OCI-LY7 (cell line): ENCODE measurements at regions not wholly inside any gene's neighbourhood (a gene's known extent, or its start where the extent isn't known, plus 50 kb on each side); places are given as distances from the start of the nearest gene placed in this dataset.

Experiments used
- BruUV-seq: library from RNA; stranded (reverse); fragments of 400-500 nt; replicated peaks from 2 replicates; lab custom pipeline; 2021; lab: Mats Ljungman, UMichigan
- CTCF ChIA-PET: fragments of 300-600 bp; sonication (Branson Sonifier 250); formaldehyde crosslinking; loops from one replicate; lab custom pipeline; 2022; ENCODE audit warnings: antibody characterized with exemption; ENCODE audit not compliant: unreplicated experiment; lab: Charles Lee
- POLR2A ChIA-PET: fragments of 300-600 bp; sonication (Branson Sonifier 250); formaldehyde crosslinking; loops from one replicate; lab custom pipeline; 2022; ENCODE audit warnings: antibody characterized with exemption; lab: Charles Lee
- DNase-seq: peaks from one replicate; pipeline ENCODE4 v3.0.0-alpha.2; 2015; ENCODE audit warnings: low spot score
- H2AFZ ChIP-seq: fragments of 200-600 bp; sonication (generic), shearing (Covaris generic); 2 replicates; pipeline ENCODE4 v1.6.1; 2014; ENCODE audit warnings: mild to moderate bottlenecking, antibody characterized with exemption, low read length, moderate library complexity
- H3K27ac ChIP-seq: fragments of 200-600 bp; sonication (generic); 2 replicates; pipeline ENCODE4 v1.5.1; 2014; ENCODE audit warnings: mixed run types, low read depth, mild to moderate bottlenecking, moderate library complexity, low read length, inconsistent platforms; ENCODE audit not compliant: poor library complexity, severe bottlenecking
- H3K36me3 ChIP-seq: fragments of 200-600 bp; sonication (generic); 2 replicates; pipeline ENCODE4 v1.6.1; 2014; ENCODE audit warnings: mild to moderate bottlenecking, antibody characterized with exemption, low read length, moderate library complexity, mixed read lengths; ENCODE audit not compliant: insufficient read depth
- H3K4me1 ChIP-seq: fragments of 200-600 bp; sonication (generic); 2 replicates; pipeline ENCODE4 v1.5.1; 2014; ENCODE audit warnings: mild to moderate bottlenecking, low read length; ENCODE audit not compliant: insufficient read depth, poor library complexity, severe bottlenecking
- H3K4me2 ChIP-seq: fragments of 200-600 bp; sonication (generic); 2 replicates; pipeline ENCODE4 v1.6.1; 2014; ENCODE audit warnings: mild to moderate bottlenecking, low read length
- H3K4me3 ChIP-seq: fragments of 200-600 bp; sonication (generic); 2 replicates; pipeline ENCODE4 v1.5.1; 2014; ENCODE audit warnings: mild to moderate bottlenecking, low read depth, low read length; ENCODE audit not compliant: poor library complexity, severe bottlenecking
- H3K79me2 ChIP-seq: fragments of 200-600 bp; sonication (generic); 2 replicates; pipeline ENCODE4 v1.6.1; 2016; ENCODE audit warnings: low read depth, mild to moderate bottlenecking, low read length, moderate library complexity, mixed read lengths; ENCODE audit not compliant: insufficient read depth
- H3K9me2 ChIP-seq: fragments of 200-600 bp; sonication (generic); 2 replicates; pipeline ENCODE4 v1.6.1; 2016; ENCODE audit warnings: mild to moderate bottlenecking, low read length, mixed read lengths; ENCODE audit not compliant: insufficient read depth
- H3K9me3 ChIP-seq: fragments of 200-600 bp; sonication (generic); 2 replicates; pipeline ENCODE4 v1.6.1; 2014; ENCODE audit warnings: mild to moderate bottlenecking, mixed run types, low read length, mixed read lengths
- H4K20me1 ChIP-seq: fragments of 200-600 bp; sonication (generic); 2 replicates; pipeline ENCODE4 v1.6.1; 2014; ENCODE audit warnings: mild to moderate bottlenecking, antibody characterized with exemption, low read length, moderate library complexity, mixed read lengths; ENCODE audit not compliant: insufficient read depth
- EZH2phosphoT487 ChIP-seq: fragments of 200-600 bp; sonication (generic); IDR thresholded peaks from 2 replicates; pipeline ENCODE4 v1.6.1; 2018; ENCODE audit warnings: low read depth, borderline replicate concordance, mild to moderate bottlenecking, mixed run types, antibody characterized with exemption, low read length, moderate library complexity, mixed read lengths
- intact Hi-C: fragments of 100-400 bp; cut with micrococcal nuclease; formaldehyde crosslinking; loops from one replicate; pipeline ENCODE4 v1.10.0; 2022; ENCODE audit not compliant: unreplicated experiment
- TF ChIP-seq, protein P1 (sequence below): fragments of 200-600 bp; sonication (generic); conservative IDR thresholded peaks from 2 replicates; pipeline ENCODE4 v1.5.1; 2014; ENCODE audit warnings: mild to moderate bottlenecking, antibody characterized with exemption, low read length, moderate library complexity, mixed read lengths

DNA sequence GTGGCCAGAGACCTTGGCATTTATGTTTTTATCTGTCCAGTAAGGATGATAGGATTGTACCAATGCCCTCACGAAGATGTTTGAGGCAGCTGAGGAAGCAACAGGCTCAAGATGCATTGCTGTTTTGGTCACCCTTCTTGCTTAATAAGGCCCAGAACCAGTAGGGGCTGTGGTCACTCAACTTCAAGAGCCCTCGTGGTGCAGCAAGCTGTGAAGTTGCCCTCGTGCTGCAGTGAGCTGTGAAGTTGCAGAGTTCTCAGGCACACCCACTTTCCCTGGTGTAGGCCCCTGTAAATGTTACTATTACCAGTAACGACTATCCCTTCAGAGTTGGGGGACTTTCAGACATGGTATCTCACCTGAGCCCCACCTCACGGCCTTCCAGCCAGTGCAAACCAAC lies 207.6 kb upstream of the LYZL1 start:
- Histone ChIP-seq H3K4me1 (no peaks in the 10 kb centered on the region), H3K79me2 (no peaks in the 10 kb centered on the region), H3K36me3 (no peaks in the 10 kb centered on the region), H2AFZ (no peak overlapping the region), H4K20me1 (no peaks in the 10 kb centered on the region), H3K4me3 (no peak overlapping the region), H3K9me3 (no peaks in the 10 kb centered on the region), H3K27ac (no peak overlapping the region), H3K4me2 (no peak overlapping the region), H3K9me2 (no peaks in the 10 kb centered on the region)
- ChIA-PET CTCF (no interaction called here), POLR2A (no interaction called here)
- intact Hi-C loops, result no loop called here
- TF ChIP-seq EZH2phosphoT487, result no peak
- TF ChIP-seq, protein P1, sequence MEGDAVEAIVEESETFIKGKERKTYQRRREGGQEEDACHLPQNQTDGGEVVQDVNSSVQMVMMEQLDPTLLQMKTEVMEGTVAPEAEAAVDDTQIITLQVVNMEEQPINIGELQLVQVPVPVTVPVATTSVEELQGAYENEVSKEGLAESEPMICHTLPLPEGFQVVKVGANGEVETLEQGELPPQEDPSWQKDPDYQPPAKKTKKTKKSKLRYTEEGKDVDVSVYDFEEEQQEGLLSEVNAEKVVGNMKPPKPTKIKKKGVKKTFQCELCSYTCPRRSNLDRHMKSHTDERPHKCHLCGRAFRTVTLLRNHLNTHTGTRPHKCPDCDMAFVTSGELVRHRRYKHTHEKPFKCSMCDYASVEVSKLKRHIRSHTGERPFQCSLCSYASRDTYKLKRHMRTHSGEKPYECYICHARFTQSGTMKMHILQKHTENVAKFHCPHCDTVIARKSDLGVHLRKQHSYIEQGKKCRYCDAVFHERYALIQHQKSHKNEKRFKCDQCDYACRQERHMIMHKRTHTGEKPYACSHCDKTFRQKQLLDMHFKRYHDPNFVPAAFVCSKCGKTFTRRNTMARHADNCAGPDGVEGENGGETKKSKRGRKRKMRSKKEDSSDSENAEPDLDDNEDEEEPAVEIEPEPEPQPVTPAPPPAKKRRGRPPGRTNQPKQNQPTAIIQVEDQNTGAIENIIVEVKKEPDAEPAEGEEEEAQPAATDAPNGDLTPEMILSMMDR, result no peak
- no TSS peak for BruUV-seq
- DNase-seq, result no peak

DNA sequence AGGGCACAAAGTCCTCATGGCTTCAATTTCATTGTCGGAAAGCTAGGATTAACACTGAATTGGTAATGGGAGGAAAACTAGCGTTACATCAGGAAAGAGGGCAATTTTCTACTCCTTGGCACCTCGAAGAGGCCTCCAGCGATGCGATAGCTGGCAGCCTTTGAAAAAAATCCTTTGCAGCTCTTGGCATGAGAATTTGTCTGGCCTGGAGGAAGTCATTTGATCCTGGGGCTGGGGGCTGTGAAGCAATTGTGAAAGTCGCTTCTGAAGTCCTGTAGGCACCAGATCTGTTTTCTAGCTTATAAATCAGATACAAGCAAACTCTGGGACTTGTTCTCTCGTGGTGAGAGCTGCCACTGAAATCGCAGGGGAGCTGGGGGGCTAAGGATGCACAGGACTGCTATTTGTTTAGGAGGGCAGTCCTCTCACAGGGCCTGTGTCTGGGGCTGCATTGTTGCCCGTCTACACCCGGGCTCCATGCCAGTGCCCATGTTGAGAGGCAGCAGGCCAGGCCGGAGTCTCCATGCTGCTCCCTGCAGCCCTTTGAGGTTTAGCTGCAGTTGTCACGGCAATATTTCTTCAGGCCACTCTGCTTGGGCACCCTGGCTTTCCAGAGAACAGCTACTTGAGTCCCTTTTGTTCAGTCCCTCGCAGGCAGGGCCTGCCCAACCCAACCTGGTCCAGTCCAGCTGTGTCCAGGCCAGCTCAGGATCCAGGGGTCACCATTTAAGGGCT lies 206.8 kb upstream of the LYZL1 start:
- H3K79me2 ChIP-seq, result no peaks in the 10 kb centered on the region
- no peaks in the 10 kb centered on the region for H3K9me2 ChIP-seq
- no peaks in the 10 kb centered on the region for H3K36me3 ChIP-seq
- no peak overlapping the region for H3K4me2 ChIP-seq
- POLR2A ChIA-PET, result no interaction called here
- no peak for DNase-seq
- no TSS peak for BruUV-seq
- no peaks in the 10 kb centered on the region for H4K20me1 ChIP-seq
- CTCF ChIA-PET, result no interaction called here
- intact Hi-C loops, result no loop called here
- H3K4me1 ChIP-seq, result no peaks in the 10 kb centered on the region
- no peaks in the 10 kb centered on the region for H3K9me3 ChIP-seq
- no peak overlapping the region for H2AFZ ChIP-seq
- TF ChIP-seq, protein P1, result no peak
- no peak for TF ChIP-seq EZH2phosphoT487
- no peak overlapping the region for H3K4me3 ChIP-seq
- no peak overlapping the region for H3K27ac ChIP-seq

DNA sequence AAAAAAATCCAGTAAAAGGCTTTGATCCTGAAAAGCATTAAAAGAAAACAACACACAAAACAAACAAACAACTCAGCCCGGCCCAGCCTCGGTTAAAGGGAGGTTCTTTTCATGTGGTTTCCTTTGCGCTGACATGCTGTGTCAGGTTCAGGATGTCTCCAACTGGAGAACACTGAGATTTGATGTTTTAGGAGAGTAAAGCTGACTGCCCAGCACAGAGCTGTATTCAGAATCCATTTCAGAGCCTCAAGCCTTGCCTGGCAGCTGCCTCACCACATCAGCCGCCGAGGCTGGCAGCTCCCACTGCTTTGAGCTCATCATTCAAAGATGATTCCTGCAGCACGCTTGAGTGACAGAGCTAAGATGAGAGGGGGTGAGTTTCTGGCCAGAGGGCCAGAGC lies 205.8 kb upstream of the LYZL1 start:
- H3K4me1 ChIP-seq, result no peaks in the 10 kb centered on the region
- no peak for DNase-seq
- no peak overlapping the region for H2AFZ ChIP-seq
- no peak overlapping the region for H3K4me3 ChIP-seq
- CTCF ChIA-PET, result no interaction called here
- no TSS peak for BruUV-seq
- no peak for TF ChIP-seq EZH2phosphoT487
- TF ChIP-seq, protein P1, result no peak
- H4K20me1 ChIP-seq, result no peaks in the 10 kb centered on the region
- no peaks in the 10 kb centered on the region for H3K79me2 ChIP-seq
- no peak overlapping the region for H3K27ac ChIP-seq
- H3K36me3 ChIP-seq, result no peaks in the 10 kb centered on the region
- no peaks in the 10 kb centered on the region for H3K9me2 ChIP-seq
- no peak overlapping the region for H3K4me2 ChIP-seq
- intact Hi-C loops, result no loop called here
- POLR2A ChIA-PET, result interaction anchor here (1.1 kb wide), 1 partner anchor 10 kb away, joined by 4 read pairs; no protein-coding TSS in a partner anchor
- H3K9me3 ChIP-seq, result no peaks in the 10 kb centered on the region
